Astrocyte (in vitro differentiated cells and primary cell): ENCODE measurements at regions not wholly inside any gene's neighbourhood (a gene's known extent, or its start where the extent isn't known, plus 50 kb on each side); places are given as distances from the start of the nearest gene placed in this dataset.

Experiments used
- DNase-seq: peaks from one replicate; pipeline ENCODE4 v3.0.0-alpha.2; 2010; ENCODE audit warnings: low read depth
- FAIRE-seq: peaks from 2 replicates; lab custom pipeline; 2011; peaks lifted over from hg19 to GRCh38; lab: Jason Lieb, UNC
- H2AFZ ChIP-seq: 2 replicates; pipeline ENCODE4 v1.6.0; 2012; ENCODE audit warnings: low read depth, low read length, inconsistent platforms
- H3K27ac ChIP-seq: 2 replicates; pipeline ENCODE4 v1.5.1; 2011; ENCODE audit warnings: low read depth, low read length, inconsistent platforms
- H3K27me3 ChIP-seq: 2 replicates; pipeline ENCODE4 v1.6.0; 2011; ENCODE audit warnings: low read length, inconsistent platforms; ENCODE audit not compliant: insufficient read depth
- H3K36me3 ChIP-seq: 2 replicates; pipeline ENCODE4 v1.5.1; 2011; ENCODE audit warnings: low read length, inconsistent platforms; ENCODE audit not compliant: insufficient read depth
- H3K4me1 ChIP-seq: 2 replicates; pipeline ENCODE4 v1.5.1; 2011; ENCODE audit warnings: low read length, inconsistent platforms; ENCODE audit not compliant: insufficient read depth
- H3K4me2 ChIP-seq: 2 replicates; pipeline ENCODE4 v1.6.0; 2012; ENCODE audit warnings: low read length, inconsistent platforms
- H3K4me3 ChIP-seq: 2 replicates; pipeline ENCODE4 v1.5.1; 2011; ENCODE audit warnings: low read depth, mild to moderate bottlenecking, low read length, inconsistent platforms; ENCODE audit not compliant: insufficient read depth
- H3K79me2 ChIP-seq: 2 replicates; pipeline ENCODE4 v1.6.0; 2012; ENCODE audit warnings: mild to moderate bottlenecking, low read length, inconsistent platforms; ENCODE audit not compliant: insufficient read depth
- H3K9ac ChIP-seq: 2 replicates; pipeline ENCODE4 v1.6.0; 2012; ENCODE audit warnings: mild to moderate bottlenecking, low read length, inconsistent platforms
- H3K9me3 ChIP-seq: 2 replicates; pipeline ENCODE4 v1.5.1; 2012; ENCODE audit warnings: low read depth, mild to moderate bottlenecking, low read length, inconsistent platforms; ENCODE audit not compliant: insufficient read depth
- H4K20me1 ChIP-seq: 2 replicates; pipeline ENCODE4 v1.6.0; 2012; ENCODE audit warnings: low read length, inconsistent platforms; ENCODE audit not compliant: insufficient read depth
- H3K27ac Mint-ChIP-seq: one replicate; pipeline ENCODE4 v1.8.0; 2021; ENCODE audit warnings: mild to moderate bottlenecking, mixed read lengths; ENCODE audit not compliant: unreplicated experiment
- H3K27me3 Mint-ChIP-seq: one replicate; pipeline ENCODE4 v1.8.0; 2021; ENCODE audit warnings: low read depth, mixed read lengths; ENCODE audit not compliant: unreplicated experiment
- H3K36me3 Mint-ChIP-seq: one replicate; pipeline ENCODE4 v1.8.0; 2021; ENCODE audit warnings: low read depth, mixed read lengths; ENCODE audit not compliant: unreplicated experiment
- H3K4me1 Mint-ChIP-seq: one replicate; pipeline ENCODE4 v1.8.0; 2021; ENCODE audit warnings: low read depth, mixed read lengths; ENCODE audit not compliant: unreplicated experiment
- H3K4me3 Mint-ChIP-seq: one replicate; pipeline ENCODE4 v1.8.0; 2021; ENCODE audit warnings: mild to moderate bottlenecking, moderate library complexity, mixed read lengths; ENCODE audit not compliant: unreplicated experiment
- H3K9me3 Mint-ChIP-seq: one replicate; pipeline ENCODE4 v1.8.0; 2021; ENCODE audit warnings: mild to moderate bottlenecking, mixed read lengths; ENCODE audit not compliant: unreplicated experiment
- EZH2 ChIP-seq: IDR thresholded peaks from 2 replicates; pipeline ENCODE4 v1.6.1; 2012; ENCODE audit warnings: mild to moderate bottlenecking, low read length, inconsistent platforms; ENCODE audit not compliant: insufficient read depth
- TF ChIP-seq, protein P1 (sequence below): IDR thresholded peaks from 2 replicates; pipeline ENCODE4 v1.5.1; 2011; ENCODE audit warnings: low read depth, mild to moderate bottlenecking, inconsistent platforms, low read length, moderate library complexity; ENCODE audit not compliant: insufficient read depth

DNA sequence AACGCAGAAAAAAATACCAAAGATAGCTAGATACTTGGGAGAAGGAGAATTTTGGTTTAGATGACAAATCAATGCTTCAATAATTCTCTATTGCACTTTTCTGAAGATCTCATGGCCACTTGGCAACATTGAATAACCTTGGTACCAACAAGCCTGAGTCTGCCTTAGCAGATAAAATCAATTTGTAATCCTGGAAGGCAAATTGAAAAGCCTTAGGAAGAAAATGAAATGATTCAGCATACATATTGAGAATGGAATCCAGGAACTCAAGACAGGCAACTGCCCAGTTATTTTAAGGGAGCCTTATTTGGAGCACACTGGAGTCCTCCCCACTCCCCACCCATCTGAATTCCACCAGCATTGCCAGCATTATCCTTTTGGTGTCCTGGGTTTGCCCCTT, 109.3 kb upstream of the SOX9 start:
- H3K4me3 ChIP-seq, result no peak overlapping the region
- H3K4me1 ChIP-seq, result no peaks in the 10 kb centered on the region
- no peaks in the 10 kb centered on the region for H3K9me3 ChIP-seq
- no peaks in the 10 kb centered on the region for H3K79me2 ChIP-seq
- no peak for TF ChIP-seq EZH2
- TF ChIP-seq, protein P1, sequence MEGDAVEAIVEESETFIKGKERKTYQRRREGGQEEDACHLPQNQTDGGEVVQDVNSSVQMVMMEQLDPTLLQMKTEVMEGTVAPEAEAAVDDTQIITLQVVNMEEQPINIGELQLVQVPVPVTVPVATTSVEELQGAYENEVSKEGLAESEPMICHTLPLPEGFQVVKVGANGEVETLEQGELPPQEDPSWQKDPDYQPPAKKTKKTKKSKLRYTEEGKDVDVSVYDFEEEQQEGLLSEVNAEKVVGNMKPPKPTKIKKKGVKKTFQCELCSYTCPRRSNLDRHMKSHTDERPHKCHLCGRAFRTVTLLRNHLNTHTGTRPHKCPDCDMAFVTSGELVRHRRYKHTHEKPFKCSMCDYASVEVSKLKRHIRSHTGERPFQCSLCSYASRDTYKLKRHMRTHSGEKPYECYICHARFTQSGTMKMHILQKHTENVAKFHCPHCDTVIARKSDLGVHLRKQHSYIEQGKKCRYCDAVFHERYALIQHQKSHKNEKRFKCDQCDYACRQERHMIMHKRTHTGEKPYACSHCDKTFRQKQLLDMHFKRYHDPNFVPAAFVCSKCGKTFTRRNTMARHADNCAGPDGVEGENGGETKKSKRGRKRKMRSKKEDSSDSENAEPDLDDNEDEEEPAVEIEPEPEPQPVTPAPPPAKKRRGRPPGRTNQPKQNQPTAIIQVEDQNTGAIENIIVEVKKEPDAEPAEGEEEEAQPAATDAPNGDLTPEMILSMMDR, result no peak
- no peak overlapping the region for H2AFZ ChIP-seq
- Mint-ChIP-seq H3K4me3 (no peak overlapping the region), H3K4me1 (no peaks in the 10 kb centered on the region), H3K9me3 (peaks cover 3% of the 10 kb centered on the region), H3K27ac (no peak overlapping the region), H3K27me3 (no peaks in the 10 kb centered on the region), H3K36me3 (no peaks in the 10 kb centered on the region)
- FAIRE-seq (no peak), DNase-seq (no peak)
- H4K20me1 ChIP-seq, result no peaks in the 10 kb centered on the region
- H3K27me3 ChIP-seq, result no peaks in the 10 kb centered on the region
- H3K9ac ChIP-seq, result no peak overlapping the region
- no peak overlapping the region for H3K27ac ChIP-seq
- no peaks in the 10 kb centered on the region for H3K36me3 ChIP-seq
- H3K4me2 ChIP-seq, result no peak overlapping the region

DNA sequence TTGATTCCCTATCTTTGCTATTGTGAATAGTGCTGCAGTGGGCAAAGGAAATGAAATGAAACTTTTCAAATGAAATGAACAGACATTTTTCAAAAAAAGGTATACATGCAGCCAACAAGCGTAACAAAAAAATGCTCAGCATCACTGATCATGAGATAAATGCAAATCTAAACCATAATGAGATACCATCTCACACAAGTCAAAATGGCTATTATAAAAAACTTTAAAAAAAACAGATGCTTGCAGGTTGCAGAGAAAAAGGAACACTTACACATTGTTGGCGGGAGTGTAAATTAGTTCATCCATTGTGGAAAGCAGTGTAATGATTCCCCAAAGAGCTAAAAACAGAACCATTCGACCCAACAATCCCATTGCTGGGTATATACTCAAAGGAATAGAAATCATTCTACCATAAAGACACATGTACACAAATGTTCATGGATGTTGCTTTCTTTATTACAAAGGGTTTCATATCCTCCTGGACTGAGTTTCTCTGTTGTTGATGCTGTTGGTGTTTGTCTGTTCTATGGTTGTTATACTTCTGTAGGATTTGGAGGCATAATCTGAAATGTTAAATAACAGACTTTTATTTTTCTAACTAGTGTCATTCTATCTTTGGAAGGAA, 99.3 kb upstream of the SOX9 start:
- Histone ChIP-seq H3K9me3 (no peaks in the 10 kb centered on the region), H4K20me1 (no peaks in the 10 kb centered on the region), H3K4me1 (no peaks in the 10 kb centered on the region), H2AFZ (no peak overlapping the region), H3K27ac (no peak overlapping the region), H3K4me3 (no peak overlapping the region), H3K27me3 (no peaks in the 10 kb centered on the region), H3K9ac (no peak overlapping the region), H3K79me2 (no peaks in the 10 kb centered on the region), H3K36me3 (no peaks in the 10 kb centered on the region), H3K4me2 (no peak overlapping the region)
- TF ChIP-seq, protein P1, result no peak
- TF ChIP-seq EZH2, result no peak
- FAIRE-seq, result no peak
- H3K27ac Mint-ChIP-seq, result no peak overlapping the region
- H3K4me3 Mint-ChIP-seq, result no peak overlapping the region
- no peaks in the 10 kb centered on the region for H3K36me3 Mint-ChIP-seq
- no peaks in the 10 kb centered on the region for H3K9me3 Mint-ChIP-seq
- H3K27me3 Mint-ChIP-seq, result peaks cover 1% of the 10 kb centered on the region
- no peak for DNase-seq
- H3K4me1 Mint-ChIP-seq, result no peaks in the 10 kb centered on the region
